Right lung (tissue), 2 donors: ENCODE measurements at regions not wholly inside any gene's neighbourhood (a gene's known extent, or its start where the extent isn't known, plus 50 kb on each side); places are given as distances from the start of the nearest gene placed in this dataset.

Source experiments
- DNase-seq, 2 donors: peaks; one replicate each; pipeline ENCODE4 v3.0.0-alpha.2; 2013

DNA sequence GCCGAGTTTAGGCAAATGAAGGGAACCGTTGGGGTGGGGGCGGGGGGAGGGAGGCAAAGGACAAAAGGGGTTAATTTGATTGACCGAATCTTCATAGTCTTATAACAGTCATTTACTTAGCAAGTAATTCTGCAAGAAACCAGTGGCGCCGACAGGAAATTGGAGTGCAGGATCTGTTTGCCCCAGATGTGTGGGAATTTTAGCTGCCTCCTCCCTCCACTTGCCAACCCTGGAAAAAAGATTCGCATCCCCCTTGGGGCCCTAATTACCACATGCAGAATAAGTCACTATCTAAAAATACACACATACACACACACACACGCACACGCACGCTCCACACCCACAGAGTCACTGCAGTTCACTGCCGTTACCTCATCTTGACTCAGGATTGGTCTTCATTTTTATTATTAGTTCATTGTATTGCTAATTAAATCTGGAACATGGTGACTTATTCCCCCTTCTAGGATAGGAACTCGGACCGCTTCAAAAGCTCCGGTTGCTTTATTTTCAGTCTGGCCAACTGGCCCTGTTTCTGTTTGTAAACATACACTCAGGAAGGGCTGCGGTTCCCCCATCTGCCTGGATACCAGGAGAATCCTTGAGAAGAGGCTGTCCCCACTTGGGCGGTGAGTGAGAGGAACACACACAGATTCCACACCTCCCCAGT lies 241.6 kb upstream of the SALL1 start:
- DNase-seq = no peak

DNA sequence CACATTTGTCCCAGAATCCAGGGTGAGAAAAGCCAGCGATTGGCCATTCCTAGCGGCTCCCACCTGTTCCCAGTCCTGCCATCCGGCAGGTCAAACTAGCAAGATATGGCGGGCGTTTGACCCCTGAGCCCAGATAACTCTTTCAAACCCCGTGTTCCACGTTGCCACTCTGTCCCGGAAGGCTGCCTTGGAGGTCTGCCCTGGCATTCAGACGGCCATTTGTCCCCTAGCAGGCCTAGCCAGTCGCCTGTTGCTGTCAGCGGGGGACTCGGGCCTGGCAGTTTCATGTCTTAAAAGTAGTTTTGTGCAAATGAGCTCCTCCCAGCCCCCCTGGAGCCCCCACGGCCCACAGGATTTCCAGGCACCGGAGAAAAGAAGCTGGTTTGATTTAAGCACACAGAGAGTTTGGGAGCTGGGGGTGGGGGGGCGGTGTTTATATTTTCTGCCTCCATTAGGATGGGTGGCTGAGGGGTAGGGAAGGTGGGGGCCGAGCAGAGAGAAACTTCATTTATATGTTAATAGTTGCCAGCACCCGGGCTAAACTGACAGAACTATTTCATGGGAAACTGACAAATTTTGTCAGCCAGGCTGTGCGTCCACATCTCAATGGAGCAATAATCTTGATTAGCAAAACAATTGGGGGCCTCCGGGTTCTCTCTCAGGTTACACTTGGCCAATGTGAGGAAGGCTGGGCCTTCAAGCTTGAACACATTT lies 240.9 kb upstream of the SALL1 start:
- DNase-seq = no peak

DNA sequence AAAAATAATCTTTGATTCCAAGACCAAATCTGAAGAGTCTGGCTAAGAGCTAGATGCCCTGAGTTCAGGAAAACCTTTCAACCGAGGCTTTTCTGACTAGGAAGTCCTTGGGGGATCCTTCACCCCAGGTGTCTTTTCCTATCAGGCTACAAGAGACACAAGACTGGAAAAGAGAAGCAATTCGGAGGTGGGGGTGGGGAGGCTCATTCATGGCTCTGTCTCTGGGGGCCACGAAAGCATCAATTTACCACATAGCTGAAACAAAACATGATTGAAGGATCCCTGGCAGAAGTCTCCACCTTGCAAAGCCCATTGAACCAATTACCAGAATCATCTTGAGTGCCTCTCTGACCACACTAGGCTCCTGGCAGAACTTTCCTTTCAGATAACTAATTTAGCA lies 239.8 kb upstream of the SALL1 start:
- no peak for DNase-seq

DNA sequence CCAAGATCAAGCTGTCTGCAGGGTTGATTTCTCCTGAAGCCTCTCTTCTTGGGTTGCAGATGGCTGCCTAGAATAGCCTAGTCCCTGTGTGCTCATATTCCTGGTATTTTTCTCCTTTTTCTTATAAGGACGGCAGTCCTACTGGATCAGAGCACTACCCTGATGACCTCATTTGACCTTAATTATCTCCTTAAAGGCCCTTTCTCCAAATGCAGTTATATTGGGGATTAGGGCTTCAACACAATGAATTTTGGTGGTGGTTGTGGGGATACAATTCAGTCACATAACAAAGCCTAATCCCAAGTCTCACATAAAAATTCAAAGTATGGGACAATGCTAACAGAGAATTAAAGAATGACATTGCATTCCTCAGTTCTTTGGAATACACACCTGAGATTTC lies 238.8 kb upstream of the SALL1 start:
- DNase-seq = no peak

DNA sequence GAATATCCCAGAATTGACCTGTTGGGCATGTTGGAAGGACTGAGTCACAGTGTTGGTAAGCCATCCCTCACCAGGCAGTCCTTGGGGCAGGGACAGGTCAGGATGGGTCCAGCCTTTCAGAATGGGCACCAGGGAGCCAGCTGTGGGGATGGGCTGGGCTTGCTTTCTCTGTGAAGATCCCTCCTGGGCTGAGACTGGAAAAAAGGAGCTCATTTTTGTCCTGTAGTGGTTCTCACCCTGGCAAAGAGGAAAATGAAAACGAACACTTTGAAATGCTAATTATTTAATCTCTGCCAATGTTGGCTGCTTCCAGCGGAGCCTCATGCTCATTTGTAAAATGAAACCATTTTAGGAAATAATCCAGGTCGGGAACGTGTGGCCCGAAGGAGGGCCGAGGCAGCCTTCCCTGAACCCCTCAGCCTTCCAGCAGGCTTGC lies 237.5 kb upstream of the SALL1 start:
- DNase-seq = no peak

DNA sequence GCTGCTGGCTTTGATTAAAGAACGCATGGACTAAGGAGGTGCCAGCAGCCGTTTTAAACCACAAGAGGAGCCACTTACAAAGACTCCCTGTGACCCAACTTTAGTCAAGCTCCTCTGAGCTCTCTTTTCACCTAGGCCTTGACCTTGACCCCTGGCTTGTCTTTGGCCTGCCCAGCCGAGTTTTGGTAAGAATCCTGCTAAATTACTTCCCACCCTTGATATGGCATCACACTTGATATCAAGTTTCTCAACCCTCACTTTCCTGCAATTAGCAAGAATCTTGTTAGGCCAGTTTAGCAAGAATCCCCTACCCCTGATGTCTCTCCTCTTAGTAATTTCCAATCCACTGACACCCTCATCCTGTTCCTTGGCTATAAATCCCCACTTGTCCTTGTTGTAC lies 232.8 kb upstream of the SALL1 start:
- DNase-seq = no peak

DNA sequence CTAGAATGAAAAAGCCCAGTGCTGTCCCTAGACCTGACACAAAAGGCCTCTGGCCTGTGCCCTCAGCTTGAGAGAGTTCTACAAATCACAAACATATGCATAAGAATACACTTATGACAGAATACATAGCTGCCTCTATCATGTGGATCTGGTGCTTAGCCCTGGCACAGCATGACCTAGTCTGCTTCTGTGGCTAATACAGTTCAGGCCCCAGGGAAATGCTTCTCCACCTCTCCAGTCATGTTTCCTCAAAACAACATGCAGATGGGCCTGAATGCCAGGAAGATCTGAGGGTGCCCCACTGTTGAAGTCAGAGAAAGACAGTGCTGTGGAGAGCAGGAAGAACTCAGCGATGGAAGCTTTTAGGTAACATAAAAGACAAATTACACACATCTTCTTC lies 231.9 kb upstream of the SALL1 start:
- DNase-seq = no peak

DNA sequence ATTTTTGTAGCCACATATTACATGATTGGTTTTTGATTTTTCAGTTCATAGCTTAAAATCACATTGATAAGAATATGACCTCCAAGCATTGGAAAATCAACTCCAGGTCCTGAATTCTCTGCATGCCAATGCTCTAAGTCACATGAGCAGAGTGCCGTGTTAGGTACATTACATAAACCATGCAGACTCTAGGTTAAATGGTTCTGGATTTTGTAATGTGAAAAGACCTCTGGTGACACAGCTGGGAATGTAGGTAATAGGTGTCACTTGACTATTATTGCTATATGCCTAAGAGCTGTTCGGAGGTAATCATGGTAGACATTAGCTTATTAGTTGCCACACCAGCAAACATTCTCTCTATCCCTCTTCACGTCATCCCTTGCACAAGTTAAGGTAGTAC lies 231.1 kb upstream of the SALL1 start:
- no peak for DNase-seq

DNA sequence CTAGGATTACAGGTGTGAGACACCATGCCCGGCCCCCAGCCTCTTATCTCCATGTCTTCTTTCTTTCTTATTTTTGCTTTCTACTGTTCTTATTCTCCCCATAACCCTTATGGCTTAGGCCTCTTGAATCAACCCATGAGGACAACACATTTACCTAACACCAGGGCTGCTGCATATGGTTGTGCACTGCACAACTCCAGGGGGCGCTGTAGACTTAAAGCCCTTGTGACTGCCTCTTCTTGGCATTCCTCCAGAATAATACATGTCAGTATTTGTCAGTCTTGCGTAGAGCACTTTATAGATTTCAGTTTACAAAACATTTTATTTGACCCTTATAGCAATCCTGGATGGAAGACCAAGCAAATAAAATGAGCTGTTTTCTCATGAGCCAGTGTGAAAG lies 225.0 kb upstream of the SALL1 start:
- no peak for DNase-seq

DNA sequence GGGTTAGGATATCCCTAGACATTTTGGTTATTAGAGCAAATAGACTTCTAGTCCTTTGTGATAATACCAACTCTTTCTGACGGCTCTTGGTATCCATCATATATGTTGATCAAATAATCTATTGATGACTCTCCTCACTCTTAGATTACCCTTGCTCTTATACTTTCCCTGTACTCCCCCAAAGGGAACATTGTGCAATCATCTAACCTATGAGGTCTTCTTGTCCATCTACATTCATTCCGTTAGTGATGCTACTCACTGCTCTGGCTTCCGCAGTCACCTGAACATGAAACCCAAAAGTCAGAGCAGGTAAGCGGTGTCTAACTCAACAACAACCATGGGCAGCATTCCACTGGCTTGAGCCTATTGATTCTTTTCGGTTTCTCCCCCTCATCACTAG lies 223.7 kb upstream of the SALL1 start:
- no peak for DNase-seq

DNA sequence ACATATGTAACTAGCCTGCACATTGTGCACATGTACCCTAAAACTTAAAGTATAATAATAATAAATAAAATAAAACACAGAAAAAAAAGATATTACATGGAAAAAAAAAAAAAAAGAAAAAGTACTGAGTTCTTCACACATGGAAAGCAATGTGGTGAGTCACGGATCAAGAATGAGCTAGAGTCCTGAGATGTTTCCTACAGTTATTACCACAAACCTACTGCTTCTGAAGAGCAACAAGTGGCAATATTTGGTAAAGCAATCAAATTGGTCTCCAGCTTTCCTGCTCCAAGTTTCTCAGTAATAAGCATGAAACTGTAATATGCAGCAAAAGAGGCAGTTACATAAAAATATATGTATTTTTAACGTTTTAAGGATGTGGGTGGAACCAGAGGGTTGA lies 223.3 kb upstream of the SALL1 start:
- no peak for DNase-seq

DNA sequence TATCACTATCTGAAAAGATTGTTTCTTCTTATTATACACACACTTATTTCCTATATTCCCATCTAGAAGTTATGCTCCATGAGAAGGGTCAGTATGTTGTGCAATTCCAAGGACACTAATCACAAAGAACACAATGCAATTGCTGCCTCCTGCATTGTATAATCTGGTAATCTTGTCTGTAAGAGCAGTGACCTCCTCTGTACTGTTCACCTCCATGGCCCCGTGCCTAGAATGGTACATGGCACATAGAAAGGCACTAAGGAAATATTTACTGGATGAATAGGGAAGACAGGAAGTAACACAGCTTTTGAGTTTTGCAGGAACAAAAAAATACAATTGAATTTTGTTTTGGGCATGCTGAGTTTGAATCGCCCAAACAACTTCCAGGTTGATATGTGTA lies 214.6 kb upstream of the SALL1 start:
- no peak for DNase-seq

DNA sequence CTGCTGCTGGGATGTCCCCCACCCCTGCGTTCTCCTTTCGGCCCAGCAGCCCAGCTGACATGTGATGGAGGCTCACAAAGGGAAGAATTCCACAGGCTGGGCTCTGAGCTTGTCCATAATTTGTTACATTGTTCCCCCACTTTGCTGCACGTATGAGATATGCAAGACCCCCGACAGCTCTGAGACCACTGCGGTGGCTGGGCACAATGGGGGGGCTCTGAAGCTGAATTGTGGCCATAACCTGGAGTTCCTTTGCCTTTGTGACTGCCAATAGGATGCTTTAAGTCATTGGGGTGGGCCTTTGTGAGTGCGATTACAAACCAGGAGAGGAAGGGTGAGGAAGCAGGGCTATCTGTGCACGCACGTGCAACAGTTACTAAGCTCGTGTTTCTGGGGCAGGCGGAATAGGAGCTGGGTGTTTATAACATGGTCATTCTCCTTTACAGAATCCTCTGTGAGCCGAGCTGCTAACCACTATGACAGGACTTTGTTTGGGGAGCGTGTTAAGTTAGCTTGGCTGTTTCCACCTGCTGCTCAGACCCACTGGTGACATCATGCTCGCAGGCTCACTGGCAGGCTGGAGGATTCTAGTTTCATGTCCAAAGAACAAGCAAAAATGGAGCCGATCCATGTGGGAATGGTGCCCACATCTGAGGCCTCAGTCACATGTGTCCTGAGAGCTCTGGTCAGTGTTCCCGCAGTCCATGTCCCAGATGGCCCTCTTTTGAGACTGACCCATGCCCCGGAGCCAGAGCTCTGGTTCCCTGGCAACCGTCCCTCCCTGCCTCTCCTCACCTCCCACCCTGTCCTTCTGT lies 208.3 kb upstream of the SALL1 start:
- DNase-seq = no peak

DNA sequence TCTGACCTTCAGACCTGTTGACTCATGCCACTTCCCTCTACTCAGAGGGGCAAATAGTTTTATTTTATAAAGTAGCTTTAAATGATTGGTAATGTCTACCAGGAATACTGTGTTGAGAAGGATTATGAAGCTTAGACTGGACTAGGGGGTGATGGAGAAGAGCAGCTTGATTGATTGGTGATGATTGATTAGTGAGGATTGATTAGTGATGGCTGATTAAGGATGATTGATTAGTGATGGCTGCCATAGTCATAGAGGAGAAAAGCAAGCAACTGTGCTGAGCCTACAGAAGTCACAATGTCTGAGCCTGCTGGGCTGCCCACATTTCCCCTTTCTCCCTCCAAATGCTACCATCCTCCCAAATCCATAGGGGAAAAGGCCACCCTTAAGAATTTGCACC lies 206.8 kb upstream of the SALL1 start:
- no peak for DNase-seq

DNA sequence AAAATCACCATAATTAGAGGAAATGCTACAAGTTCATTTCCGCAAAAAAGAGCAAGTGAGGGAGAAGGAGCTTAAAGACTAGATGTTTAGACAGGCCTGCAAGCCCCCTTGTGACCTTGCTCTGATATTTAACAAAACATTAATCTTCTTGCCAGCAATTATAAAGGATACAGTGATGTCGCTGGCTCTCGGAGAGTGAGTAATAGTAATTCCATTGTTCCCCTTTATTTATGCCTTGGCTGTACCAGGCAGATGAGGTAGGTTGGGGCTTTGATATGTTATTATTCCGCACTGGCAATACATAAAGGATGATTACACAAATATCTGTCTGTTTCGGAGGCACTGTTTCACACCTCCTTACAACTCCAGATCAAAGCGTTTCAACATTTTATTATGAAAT lies 204.8 kb upstream of the SALL1 start:
- no peak for DNase-seq

DNA sequence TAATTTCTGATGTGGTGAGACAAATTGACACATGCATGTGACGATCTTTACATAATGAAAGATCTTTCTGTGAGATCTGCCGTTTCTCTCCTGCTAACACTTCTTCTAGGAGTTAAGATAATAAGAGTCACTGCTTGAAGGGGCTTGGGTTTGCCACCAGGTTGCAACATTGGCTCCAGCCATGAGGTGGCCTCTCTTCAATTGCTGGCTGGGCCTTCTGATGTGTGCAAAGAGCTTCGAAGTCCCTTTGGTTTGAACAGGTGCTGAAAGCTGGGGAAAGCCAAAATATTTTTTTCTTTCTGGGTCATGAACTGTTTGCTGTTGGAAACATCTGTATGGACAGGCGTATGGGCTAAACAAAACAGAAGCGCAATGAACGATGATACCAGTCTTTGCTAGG lies 204.1 kb upstream of the SALL1 start:
- DNase-seq = no peak

DNA sequence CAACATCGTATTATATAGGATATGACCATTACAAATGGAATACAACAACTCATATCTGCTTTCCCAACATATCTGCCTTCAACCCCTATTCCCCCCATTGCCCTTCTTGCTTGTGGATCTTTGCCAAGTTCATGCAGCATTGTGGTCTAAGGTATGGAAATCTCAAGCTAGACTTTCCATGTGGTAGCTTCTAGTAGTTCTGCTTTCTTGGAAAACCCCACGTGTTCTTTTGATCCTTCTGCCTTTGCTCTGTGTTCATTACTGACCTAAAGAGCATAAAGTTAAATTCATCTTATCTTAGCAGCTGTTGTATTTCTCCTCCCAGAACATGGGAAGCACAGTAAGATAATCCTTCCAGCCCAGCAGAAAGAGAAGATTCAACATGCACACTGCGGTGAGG lies 202.0 kb upstream of the SALL1 start:
- DNase-seq = no peak

DNA sequence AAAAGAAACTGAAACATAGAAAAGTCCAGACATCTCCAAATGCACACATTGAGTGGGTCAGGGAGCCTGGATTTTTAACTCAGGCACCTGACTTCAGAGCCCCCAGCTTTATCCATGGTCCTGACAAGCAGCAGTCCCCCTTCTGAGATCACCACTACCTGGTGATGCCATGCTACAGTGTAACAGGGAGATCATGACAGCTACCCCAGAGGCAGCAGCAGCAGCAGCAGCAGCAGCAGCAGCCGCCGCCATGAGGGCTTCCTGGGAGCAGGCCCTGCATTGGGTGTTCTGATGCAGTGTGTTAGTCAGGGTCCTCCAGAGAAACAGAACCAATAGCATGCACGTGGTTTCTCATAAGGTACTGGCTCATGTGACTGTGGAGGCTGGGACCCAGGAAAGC lies 198.6 kb upstream of the SALL1 start:
- DNase-seq = no peak

DNA sequence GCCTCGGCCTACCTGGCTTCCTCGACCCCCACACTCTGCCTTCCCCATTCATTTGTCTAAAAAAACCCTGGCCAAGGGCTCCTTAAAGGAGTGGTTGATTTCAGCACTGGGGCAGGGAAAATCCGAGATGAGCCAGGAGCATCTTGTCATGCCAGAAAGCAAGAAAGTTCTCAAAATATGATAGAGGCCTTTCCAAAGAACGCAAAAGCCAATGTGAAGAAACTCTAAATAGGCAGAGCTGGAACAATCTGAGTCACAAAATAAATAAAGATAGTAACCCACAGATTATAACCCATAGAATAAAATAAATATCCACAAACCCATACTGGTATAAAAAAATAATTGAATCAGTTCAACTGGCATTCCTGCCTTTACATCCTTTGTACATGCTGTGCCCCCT lies 192.3 kb upstream of the SALL1 start:
- no peak for DNase-seq

DNA sequence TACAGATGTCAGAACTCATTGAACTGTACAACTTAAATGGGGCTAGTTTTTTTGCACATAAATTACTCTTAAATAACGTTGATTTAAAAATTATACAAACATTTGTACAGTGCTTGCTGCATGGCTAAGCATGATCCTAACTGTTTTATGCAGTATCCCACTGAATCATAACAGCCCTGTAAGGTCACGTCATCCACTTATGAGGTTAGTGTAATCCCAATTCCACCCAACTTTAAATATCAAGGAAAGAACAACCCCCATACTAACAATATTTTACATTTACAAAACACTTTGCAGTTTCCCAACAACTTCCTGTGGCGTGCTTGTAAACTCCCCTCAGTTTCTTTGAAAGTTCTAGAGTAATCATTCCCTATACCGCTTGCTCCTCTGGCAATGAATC lies 190.1 kb upstream of the SALL1 start:
- DNase-seq = no peak

DNA sequence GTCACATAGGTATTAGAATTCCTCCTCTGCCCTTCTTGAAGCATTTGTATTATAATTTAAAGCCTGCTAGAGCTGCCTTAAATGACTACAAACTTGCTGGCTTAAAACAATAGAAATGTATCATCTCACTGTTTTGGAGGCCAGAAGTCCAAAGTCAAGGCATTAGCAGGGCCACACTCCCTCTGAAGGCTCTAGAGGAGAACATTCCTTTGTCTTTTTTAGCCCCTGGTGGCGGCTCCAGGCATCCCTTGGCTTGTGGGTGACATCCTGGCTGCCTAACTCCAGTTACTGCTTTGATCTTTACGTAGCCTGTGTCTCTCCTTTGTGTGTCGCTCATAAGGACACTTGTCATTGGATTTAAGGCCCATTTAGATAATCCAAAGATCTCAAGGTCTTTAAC lies 186.6 kb upstream of the SALL1 start:
- DNase-seq = no peak

DNA sequence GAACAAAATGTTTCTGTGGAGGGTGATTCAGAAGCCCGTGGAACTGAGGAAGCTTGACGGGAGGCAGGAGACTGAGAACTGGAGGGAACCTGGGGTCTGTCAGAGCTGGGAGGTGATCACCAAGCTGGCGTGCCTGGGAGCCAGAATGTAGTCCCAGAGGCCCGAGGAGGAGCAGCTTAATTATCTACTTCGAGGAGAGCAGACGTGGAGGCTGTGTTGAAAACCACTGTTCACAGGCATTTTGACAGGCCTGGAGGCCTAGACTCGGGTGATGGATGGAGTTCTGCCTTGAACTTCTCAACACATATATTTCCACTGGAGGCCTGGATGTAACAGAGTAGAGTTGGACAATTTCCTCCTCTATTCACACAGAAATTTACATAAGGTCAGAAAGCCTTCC lies 177.7 kb upstream of the SALL1 start:
- no peak for DNase-seq

DNA sequence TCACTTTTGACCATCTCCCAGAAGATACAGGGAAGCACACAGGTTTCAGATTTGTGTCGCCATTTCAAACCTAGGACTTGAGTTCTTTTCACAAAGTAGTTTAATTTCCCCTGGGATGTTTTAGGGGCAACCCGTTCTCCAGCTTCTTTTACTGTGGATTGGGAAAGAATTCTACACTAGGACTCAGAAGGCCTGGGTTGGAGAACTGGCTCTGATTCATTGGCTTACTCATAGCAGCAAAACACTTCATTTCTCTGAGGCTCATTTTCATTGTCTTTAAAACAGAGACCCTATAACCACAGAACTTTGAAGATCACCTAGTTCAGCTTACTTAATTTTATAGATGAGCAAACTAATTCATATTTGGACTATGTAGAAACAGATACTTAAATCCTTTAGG lies 175.9 kb upstream of the SALL1 start:
- no peak for DNase-seq
